Left renal cortex interstitium (tissue), 4 donors: ENCODE measurements at regions not wholly inside any gene's neighbourhood (a gene's known extent, or its start where the extent isn't known, plus 50 kb on each side); places are given as distances from the start of the nearest gene placed in this dataset.

Experiments
- DNase-seq, 4 donors: peaks; one replicate each; pipeline ENCODE4 v3.0.0-alpha.2; 2013; ENCODE audit warnings: low read depth in 4 of 4, low spot score in 2 of 4, missing footprints in 1 of 4

DNA sequence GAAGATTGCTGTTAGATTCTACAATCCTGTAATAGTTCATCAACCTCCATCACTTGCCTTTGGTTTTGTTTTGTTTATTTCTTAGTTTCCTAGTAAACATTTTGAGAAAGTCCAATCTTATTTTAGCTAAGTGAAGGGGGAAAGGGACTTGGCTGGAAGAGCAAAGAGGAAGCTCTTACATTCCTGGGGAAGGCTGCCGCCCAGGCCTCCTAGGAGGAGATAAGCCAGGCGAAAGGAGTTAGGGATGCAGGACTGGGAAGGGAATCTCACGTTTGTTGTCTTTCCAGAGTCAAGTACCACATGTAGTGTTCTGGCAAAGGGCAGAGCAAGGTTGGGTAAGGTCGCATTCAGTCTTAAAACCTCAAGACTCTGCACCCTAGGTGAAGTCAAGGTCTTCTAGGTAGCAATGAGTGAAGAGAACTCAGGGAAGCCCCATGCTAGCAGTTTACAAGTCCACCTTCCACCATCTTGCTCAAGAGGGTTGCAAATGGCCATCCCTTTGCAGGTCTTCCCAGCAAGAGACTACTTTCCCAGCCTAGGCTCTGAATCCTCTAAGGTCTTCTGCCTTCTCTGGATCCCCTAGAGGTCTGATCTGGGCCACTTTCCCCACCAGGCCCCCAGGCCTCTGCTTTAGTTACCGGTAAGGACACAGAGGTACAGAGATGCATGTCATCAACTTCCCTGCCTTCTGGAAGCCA lies 320.7 kb downstream of the CYP26B1 start:
- DNase-seq = no peak

DNA sequence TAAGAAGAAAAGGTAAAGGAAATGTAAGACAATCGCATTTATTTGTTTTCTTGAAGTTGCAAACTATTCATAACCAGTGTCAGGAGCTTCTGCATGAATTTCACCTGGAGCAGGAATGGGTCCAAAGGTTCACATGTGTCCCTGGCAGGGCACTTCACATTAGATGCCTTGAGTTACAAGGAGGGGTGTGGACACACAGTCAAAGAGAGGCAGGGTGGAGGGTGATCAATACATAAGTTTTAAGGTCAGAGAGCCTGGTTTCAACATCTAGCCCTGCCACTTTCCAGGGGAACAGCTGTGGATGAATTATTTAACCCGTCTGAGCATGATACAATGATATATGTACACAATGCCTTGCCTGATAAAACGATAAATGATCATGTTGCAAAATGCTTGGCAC lies 321.4 kb downstream of the CYP26B1 start:
- DNase-seq = no peak

DNA sequence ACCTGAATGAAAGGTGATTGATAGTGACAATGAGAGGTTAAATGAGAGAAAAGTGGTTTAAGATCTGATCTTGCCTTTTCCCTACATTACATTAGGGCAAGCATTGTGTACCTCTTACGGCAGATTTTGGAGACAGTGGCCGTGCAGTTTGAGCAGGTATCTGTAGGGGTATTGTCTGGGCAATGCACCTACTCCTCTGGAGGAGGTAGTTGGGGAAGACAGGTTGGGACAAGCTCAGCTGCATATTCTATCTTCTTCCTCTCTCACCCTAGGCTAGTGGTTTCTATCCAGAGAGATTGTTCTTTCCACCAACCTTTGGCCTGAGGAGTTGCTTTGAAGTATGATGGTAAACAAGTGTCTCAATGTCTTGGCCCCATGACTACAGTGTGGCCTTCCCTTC lies 323.2 kb downstream of the CYP26B1 start:
- no peak for DNase-seq

DNA sequence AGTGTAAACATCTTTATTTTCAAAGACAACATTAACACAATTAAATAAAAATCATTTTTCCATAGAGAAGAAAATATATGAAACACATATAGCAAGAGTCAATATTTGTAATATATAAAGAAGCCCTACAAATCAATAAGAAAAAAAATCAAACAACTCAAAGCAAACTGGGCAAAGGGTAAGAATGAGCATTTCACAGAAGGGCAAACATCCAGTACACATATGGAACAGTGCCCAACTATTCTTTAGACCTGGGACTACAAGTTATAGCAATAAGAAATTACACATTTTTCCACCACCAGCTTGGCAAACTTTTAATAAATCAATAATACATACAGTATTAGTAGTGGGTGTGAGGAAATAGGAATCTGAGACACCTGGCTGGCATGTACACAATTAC lies 324.1 kb downstream of the CYP26B1 start:
- DNase-seq = no peak

DNA sequence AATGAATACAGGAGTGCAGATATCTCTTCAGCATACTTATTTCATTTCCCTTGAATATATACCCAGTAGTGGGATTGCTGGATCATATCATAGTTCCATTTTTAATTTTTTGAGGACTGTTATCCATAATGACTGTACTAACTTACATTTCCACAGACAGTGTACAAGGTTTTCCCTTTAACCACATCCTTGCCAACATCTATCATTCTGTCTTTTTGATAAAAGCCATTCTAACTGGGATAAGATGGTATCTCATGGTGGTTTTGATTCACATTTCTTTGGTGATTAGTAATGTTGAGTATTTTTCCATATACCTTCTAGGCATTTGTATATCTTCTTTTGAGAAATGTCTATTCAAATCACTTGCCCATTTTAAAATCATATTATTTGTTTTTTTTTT lies 325.2 kb downstream of the CYP26B1 start:
- no peak for DNase-seq

DNA sequence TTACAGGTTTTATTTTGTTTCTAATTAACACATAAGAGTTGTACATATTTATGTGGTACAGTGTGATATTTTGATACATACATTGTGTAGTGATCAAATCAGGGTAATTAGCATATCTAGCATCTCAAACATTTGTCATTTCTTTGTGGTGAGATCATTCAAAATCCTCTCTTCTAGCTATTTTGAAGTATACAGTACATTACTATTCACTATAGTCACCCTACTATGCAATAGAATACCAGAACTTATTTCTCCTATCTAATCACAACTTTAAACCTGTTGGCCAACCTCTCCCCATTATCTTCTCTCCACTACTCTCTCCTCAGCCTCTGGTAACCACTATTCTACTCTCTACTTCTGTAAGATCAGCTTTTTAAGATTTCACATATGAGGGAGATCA lies 325.8 kb downstream of the CYP26B1 start:
- no peak for DNase-seq

DNA sequence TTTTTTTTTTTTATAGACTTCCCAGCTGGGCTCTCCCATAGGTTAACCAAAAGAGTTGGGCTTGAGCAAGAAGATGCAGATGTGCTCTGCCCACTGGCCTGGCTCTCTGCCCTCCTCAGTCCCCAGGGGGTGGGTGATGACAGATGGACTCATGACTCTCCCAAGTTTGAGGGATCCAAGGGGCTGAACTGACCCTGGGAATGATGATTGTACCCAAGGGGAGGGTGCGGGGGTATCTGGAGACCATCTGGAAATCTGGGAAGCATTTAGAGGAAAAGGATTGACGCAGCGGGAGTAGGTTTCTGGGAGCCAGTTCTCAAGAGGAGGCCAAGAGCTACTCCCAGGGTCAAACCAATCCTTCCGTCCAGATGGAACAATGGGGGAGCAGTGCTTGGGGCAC lies 330.8 kb downstream of the CYP26B1 start:
- DNase-seq = no peak

DNA sequence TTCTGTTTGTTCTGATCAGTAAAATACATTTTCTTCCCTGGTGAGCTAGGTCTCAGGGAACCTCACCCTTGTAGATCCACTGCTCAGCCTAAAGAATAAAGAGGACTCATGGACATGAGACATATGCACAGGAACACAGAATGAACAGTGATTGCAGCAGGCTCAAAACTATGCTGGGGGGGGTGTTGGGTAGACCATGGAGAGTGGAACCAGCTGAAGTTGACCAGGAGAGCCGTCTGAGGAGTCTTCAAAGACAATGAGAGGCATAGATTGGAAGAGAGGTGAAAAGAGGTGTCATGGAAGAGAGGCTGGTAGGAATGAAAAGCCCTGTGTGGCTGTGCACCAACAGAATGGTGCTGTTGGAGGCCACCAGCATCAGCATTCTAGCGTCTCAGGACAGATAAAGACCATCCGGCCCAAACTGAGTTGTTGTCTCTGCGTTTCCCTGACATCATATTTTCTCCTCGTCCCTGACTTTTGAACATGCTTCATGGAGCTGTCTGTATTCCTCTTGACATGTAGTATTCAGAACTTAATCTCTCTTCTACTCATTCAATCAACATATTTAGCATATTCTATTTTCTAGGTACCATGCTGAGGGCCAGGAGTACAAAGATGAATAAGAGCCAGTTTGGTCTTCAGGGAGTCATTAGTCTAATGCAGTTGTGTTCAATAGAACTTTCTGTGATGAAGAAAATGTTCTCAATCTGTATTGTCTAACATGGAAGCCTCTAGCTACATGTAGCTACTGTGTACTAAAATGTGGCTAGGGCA lies 331.8 kb downstream of the CYP26B1 start:
- no peak for DNase-seq

DNA sequence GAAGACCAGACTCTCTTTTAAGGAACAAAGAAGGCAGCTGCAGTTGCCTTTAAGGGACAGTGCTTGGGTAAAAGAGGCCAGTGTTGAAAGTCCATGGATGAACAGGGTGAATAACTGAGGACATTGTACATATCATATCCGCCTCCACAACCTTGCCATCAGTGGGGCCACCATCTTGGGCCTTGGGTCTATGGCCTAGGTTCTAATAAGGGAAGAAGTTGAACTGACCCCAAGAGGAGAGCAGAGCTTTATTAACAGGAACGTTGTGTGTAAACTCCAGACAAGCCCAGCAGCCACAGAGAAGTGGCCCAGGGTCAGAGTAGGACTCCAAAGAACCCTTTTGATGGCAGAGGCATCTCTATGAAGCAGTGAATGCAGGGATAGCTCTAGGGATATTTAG lies 332.8 kb downstream of the CYP26B1 start:
- no peak for DNase-seq

DNA sequence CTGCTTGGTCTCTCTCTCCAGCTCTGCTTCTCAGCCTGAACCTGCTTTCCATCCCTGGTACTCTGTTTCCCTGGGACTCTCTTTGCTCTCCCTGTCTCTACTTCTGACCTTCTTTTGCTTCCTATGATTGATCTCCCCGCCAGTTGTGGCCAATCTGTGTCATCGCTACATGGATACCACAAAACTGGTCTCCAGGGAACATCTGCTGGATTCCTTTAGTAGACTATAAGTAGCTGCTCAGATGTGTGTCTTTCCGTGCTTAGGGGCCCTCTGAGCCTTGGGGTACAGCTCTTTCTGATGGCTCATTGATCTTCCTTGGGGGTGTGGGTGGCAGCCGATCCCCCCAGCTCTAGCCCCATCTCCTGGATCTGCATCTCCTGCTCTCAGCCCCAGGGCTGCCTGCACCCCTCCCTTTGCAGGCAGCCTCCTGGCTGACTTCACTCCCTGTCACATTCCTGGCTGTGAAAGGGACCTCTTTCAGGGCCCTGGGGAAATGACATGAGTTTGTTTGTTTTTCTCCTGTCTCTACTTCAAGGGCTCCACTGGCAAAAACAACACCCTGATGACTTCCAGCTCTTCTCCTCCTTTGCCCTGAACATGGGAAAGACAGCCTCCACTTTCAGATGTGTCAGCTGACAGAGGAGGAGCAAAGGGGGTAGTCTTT lies 333.7 kb downstream of the CYP26B1 start:
- no peak for DNase-seq

DNA sequence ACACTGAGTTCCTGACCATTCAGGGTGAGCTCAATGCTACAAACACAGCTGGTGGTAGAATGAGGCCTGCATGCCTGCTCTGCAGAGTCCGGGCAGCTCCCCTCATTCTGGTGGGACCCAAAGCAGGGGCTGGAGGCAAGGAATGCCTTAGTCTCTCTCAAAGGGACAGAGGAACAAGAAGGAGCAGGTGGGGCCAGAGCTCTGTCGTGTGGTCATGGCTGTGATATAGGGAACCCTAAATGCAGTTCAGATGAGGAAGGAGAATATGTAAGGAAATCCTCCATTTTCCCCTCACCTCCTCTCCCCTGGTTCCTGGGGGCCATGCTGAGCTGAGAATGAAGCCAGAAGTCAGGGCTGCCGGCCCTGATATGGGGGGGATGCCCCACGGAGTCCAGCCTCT lies 334.3 kb downstream of the CYP26B1 start:
- DNase-seq = no peak

DNA sequence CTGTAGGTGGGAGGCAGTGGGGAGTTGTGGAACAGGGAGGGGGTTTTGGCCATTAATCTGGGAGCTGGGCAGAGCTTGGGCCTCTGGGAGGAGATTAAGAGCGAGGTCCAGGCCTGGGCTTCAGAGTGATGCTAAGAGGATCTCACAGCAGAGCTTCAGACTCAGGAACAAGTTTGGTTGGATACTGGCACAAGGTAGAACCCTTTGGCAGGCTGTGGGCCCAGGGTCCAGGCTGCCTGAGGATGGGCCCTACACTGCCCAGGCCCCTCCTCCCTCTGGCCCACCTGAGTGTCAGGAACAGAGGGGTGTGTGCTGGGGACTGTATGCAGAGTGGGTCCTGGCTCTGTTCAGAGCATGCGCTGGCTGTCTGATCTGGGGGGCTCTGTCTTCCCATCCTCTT lies 334.9 kb downstream of the CYP26B1 start:
- no peak for DNase-seq

DNA sequence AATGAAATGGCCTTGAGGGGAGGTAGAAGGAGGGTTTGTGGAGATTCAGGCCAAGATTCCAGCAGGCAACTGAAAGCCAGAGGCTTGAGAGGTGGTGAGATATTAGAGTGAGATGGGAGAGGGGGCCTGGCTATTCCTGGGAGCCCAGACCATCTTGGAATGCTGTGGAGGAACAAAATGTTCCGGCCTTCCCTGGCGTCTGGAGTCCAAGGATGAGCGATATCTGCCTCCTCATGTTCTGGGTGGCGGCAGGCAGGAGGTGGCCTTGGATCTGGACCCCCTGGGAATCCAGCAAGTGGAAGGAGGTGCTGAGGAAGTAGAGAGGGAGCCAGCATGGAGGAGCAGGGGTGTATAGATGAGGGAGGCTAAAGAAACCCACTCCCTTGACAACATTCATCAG lies 335.9 kb downstream of the CYP26B1 start:
- DNase-seq = no peak

DNA sequence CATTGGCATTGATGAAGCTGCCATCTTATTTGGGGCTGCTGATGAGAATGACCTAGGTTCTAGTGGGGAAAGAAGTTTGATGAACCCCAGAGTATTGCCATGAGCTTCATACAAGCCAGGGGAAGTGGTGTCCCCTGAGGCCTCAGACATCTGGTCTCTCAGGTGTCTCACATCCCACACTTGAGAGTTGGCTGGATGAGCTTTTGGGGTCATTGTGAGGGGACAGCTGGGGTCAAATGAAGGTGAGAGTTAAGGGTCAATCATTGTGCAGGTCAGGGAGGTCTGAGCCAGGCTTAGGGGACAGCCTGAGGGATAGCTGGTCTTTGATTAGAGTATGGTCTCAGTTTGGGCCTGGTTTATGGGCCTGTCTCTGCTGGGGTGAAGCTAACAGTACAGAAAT lies 336.5 kb downstream of the CYP26B1 start:
- DNase-seq = no peak

DNA sequence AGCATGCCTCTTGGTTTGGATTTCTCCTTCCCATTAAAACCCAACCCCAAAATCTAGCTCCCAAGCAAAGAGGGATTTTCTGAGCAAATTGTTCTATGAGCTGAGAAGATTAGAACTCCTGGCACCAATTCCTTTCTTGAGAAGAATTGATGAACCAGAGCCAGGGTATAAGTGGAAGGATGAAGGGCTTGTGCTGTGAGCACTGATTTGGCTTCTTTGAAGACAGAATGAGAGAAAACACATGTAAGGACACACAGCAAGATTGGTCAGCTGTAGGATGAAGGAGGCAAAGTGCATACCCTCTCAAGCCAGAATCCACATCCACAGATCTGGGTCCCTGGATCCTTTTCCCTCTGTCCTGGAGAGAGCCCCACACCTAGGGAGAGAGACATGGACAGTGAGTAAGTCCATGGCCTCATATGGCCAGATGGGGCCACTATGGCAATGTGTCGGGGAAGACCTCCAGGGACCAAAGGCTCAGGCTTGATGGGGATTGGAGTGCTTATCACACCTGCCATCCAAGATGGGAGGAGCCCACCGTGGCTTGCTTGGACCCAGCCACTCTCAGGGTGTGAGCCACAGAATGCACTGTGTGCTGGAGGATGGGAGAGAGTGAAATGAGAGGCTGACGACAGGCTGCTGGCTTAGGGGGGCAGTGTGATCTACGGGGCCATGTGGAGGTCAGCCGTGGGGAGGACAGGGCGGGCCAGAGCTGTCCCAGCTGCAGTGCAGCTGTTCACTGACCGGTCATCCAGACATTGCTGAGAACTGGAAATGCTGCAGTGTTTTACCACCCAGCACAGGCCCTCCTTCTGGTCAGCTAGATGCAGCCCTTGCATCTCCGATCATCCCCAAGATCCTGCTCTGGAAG lies 339.8 kb downstream of the CYP26B1 start:
- DNase-seq = no peak

DNA sequence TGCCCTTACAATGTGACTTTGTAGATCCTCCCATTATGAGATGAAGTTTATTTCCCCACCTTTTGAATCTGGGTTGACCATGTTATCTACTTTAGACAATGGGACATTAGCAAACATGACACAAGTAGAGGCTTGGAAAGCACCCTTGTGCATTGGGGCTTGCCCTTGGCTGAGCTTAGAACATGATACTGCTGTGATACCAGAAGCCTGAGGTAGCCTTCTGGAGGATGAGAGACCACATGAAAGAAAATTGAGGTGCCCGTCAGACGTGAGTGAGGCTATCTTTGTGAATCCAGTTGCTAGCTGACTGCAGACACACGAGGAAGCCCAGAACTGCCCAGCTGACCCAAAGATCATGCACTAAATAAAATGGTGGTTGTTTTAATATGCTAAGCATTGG lies 341.2 kb downstream of the CYP26B1 start:
- DNase-seq = no peak

DNA sequence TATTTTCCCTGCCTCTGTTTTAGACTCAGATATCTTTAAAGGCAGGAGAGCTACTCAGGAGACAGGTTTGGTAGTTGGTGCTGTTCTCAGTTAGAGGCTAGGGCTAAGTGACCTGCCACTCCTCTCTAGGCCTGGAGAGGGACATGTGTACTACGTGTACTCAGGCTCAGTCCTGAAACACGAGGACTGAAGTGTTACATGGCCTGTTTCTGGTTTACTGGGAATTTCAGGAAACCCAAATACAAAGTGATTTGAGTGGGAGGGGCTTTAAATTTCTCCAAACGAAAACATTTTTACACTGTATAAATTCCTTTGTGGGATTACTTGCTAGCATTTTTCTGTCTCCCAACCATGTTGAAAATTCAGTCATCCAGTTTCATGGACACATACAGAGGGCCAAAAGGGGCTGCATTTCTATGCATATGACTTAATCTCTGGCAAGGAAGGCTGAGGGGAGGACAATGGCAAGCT lies 343.3 kb downstream of the CYP26B1 start:
- no peak for DNase-seq

DNA sequence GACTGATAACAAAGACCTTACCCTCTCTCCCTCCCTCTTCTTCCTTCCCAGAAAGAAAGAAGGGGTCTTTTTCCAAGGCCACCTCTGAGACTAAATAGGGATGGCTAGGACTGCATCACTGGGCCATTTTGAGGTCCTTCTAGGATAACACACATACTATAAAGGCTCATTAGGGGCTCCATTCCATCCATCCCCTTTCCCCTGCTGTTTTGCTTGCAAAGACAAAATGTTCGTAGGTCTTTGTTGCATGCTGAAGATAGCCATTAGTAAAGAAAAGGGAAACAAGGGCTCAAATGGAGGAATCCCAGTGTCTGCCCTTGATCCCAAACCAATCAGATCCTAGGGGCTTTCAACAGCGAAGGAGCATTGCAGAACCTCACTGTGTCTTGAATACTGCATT lies 344.3 kb downstream of the CYP26B1 start:
- DNase-seq = no peak

DNA sequence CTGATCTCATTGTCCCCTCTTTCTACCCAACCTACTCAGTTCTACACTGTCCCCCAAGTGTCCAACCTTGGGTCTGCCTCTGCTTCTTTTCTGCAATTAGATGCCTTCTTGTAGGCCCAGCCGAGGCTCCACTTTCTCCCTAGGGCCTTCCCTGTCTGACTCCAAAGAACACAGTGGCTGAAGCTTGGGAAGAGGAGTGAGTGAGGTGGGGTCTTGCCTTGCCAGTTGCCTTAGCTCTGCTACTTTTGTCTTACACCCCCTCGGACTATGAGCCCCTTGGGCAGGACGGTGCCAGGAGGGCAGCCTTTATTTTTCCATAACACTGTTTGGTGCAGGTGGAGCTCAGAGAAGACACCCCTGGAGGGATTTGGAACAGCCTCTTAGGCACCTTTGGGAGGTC lies 345.1 kb downstream of the CYP26B1 start:
- DNase-seq = no peak

DNA sequence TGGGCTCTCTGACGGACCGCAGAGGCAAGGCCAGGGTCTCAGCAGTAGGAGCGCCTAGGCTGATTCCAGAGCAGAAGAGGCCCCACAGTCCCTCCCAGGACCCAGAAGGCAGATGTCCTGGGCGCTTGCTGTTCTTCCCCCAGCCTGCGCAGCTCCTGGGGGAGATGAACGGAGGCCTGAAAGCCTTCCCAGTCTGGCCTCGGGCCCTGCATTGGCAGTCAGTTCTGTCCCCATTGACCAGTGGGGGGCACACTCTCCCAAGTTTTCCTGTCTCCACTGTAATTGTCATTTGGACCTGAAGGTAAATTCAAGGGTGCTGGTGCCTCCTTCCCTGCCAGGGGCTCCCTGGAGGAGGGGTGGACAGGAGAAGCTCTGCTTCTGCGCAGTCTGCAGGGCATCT lies 345.7 kb downstream of the CYP26B1 start:
- DNase-seq = no peak

DNA sequence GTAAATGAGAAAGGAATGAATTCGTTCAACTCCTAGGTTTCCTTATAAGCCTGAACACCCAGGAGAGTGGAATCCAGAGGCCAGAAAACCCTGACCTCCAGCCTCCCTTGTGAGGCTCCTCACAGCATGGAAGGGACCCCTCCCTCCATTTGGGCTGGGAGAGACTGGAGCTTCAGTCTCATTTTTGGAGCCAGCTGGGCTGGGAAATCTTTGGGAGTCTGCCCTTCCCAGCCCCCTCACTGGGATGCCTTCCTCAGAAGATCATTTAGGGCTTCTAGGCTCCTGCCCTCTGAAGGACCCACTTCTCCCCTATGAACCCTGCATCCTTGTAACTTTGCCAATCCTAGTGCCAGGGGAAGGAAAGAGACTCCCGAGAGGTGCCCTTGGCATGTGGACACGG lies 346.1 kb downstream of the CYP26B1 start:
- DNase-seq = no peak
